ENCODE measurements at regions not wholly inside any gene's neighbourhood (a gene's known extent, or its start where the extent isn't known, plus 50 kb on each side); places are given as distances from the start of the nearest gene placed in this dataset.

GRCh38 chr9:108213511-108213910, 642.3 kb downstream of the ACTL7B start:
- H3K4me3 Mint-ChIP-seq, result peak overlapping the region in 1 of 2 donors; percentile 3
- H3K4me1 Mint-ChIP-seq, result peaks cover 7 to 17% of the 10 kb centered on the region in 2 donors
- DNase-seq (no peak), ATAC-seq (replicated peaks) (peak; percentile 49 to 70)
- H3K9me3 Mint-ChIP-seq, result peaks cover 4 to 11% of the 10 kb centered on the region in 2 donors
- peak overlapping the region; percentile 0 for H3K27ac Mint-ChIP-seq
- peaks cover 0 to 6% of the 10 kb centered on the region in 2 donors for H3K27me3 Mint-ChIP-seq
- peaks cover 3 to 5% of the 10 kb centered on the region in 2 donors for H3K36me3 Mint-ChIP-seq

- DNase-seq, result no peak
- Mint-ChIP-seq H3K9me3 (peaks cover 2 to 7% of the 10 kb centered on the region in 2 donors), H3K4me1 (peaks cover 7 to 17% of the 10 kb centered on the region in 2 donors), H3K27ac (no peak overlapping the region), H3K27me3 (no peaks in the 10 kb centered on the region), H3K36me3 (peaks cover 0 to 5% of the 10 kb centered on the region in 2 donors), H3K4me3 (no peak overlapping the region)
- no peak for ATAC-seq (replicated peaks)
These were observed 643.6 kb downstream of the ACTL7B start for GRCh38 chr9:108212184-108212583.

- Mint-ChIP-seq H3K36me3 (peaks cover 0 to 5% of the 10 kb centered on the region in 2 donors), H3K27ac (no peak overlapping the region), H3K4me3 (no peak overlapping the region), H3K27me3 (no peaks in the 10 kb centered on the region), H3K4me1 (peaks cover 7 to 17% of the 10 kb centered on the region in 2 donors), H3K9me3 (peaks cover 2 to 7% of the 10 kb centered on the region in 2 donors)
- DNase-seq (no peak), ATAC-seq (replicated peaks) (no peak)
These were observed 644.3 kb downstream of the ACTL7B start for GRCh38 chr9:108211411-108211955.

- Mint-ChIP-seq H3K36me3 (peaks cover 0 to 1% of the 10 kb centered on the region in 2 donors), H3K9me3 (peaks cover 0 to 2% of the 10 kb centered on the region in 2 donors), H3K27ac (no peak overlapping the region), H3K4me3 (no peak overlapping the region), H3K4me1 (peaks cover 11 to 17% of the 10 kb centered on the region in 2 donors), H3K27me3 (no peaks in the 10 kb centered on the region)
- ATAC-seq (replicated peaks) (no peak), DNase-seq (no peak)
These were observed 646.6 kb downstream of the ACTL7B start for GRCh38 chr9:108209132-108209685.

DNA sequence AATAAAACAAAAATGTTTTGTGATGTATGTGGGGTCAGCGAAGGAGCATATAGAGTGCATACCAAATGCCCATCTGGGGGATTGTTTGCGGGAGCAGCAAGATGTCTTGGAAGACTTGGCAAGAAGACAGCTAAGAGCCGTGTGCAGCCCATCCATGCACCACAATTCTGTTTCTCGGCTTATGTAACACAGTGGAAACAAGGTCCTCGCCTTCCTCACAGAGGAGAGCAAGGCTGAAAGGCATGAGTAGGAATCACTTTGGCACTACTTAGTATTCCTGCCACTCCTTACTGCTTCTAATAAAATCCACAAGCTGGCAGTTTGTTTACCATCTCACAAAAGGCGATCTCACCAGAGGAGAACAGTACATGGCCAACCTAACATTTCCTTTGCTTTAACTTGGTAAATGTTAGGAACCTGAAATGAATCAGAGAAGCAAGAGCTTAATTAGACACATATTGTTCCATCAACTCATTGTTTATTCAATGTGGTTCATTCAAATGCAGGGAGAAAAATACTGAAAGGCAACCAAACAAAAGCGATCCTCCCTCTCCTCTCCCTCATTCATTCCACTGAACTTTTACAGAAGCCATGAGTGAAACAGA, 648.1 kb downstream of the ACTL7B start:
- Mint-ChIP-seq H3K4me3 (no peak overlapping the region), H3K4me1 (peaks cover 4 to 5% of the 10 kb centered on the region in 2 donors), H3K27ac (no peak overlapping the region), H3K36me3 (no peaks in the 10 kb centered on the region), H3K27me3 (no peaks in the 10 kb centered on the region), H3K9me3 (no peaks in the 10 kb centered on the region)
- ATAC-seq (replicated peaks), result no peak
- DNase-seq, result no peak

GRCh38 chr9:108205276-108205675, 650.5 kb downstream of the ACTL7B start:
- H3K4me1 Mint-ChIP-seq, result peaks cover 4 to 5% of the 10 kb centered on the region in 2 donors
- peaks cover 0 to 2% of the 10 kb centered on the region in 2 donors for H3K36me3 Mint-ChIP-seq
- peaks cover 0 to 8% of the 10 kb centered on the region in 2 donors for H3K27me3 Mint-ChIP-seq
- ATAC-seq (replicated peaks), result peak; percentile 92 to 97
- H3K9me3 Mint-ChIP-seq, result peaks cover under 1 to 7% of the 10 kb centered on the region in 2 donors
- no peak overlapping the region for H3K27ac Mint-ChIP-seq
- DNase-seq, result no peak
- no peak overlapping the region for H3K4me3 Mint-ChIP-seq

DNA sequence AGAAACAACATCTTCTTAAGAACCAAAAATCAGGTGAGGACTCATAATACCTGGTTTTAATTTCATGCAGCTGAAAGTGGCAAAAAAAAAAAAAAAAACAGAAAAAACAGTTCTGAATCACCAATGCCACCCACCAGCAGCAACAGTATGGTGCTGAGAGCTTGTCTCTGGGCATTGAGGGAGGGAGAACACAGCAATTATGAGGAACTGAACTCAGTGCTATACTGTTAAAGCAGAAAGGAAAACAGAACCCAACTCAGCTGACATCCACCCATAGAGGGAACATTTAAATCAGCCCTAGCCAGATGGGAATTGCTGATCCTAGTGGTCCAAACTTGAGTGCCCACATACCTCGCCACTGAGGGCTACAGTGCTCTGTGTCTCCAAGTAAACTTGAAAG, 657.9 kb downstream of the ACTL7B start:
- Mint-ChIP-seq H3K4me3 (no peak overlapping the region), H3K9me3 (peaks cover 7 to 16% of the 10 kb centered on the region in 2 donors), H3K27ac (no peak overlapping the region), H3K27me3 (peaks cover 7 to 27% of the 10 kb centered on the region in 2 donors), H3K4me1 (peaks cover 0 to 2% of the 10 kb centered on the region in 2 donors), H3K36me3 (peaks cover 3 to 5% of the 10 kb centered on the region in 2 donors)
- peak; percentile 55 to 62 for ATAC-seq (replicated peaks)
- no peak for DNase-seq

GRCh38 chr9:108197008-108197365, 658.8 kb downstream of the ACTL7B start:
- no peak overlapping the region for H3K27ac Mint-ChIP-seq
- peaks cover 7 to 14% of the 10 kb centered on the region in 2 donors for H3K9me3 Mint-ChIP-seq
- peaks cover 3 to 5% of the 10 kb centered on the region in 2 donors for H3K36me3 Mint-ChIP-seq
- H3K4me3 Mint-ChIP-seq, result no peak overlapping the region
- no peak for ATAC-seq (replicated peaks)
- peaks cover 10 to 34% of the 10 kb centered on the region in 2 donors for H3K27me3 Mint-ChIP-seq
- DNase-seq, result no peak
- peaks cover 0 to 5% of the 10 kb centered on the region in 2 donors for H3K4me1 Mint-ChIP-seq

DNA sequence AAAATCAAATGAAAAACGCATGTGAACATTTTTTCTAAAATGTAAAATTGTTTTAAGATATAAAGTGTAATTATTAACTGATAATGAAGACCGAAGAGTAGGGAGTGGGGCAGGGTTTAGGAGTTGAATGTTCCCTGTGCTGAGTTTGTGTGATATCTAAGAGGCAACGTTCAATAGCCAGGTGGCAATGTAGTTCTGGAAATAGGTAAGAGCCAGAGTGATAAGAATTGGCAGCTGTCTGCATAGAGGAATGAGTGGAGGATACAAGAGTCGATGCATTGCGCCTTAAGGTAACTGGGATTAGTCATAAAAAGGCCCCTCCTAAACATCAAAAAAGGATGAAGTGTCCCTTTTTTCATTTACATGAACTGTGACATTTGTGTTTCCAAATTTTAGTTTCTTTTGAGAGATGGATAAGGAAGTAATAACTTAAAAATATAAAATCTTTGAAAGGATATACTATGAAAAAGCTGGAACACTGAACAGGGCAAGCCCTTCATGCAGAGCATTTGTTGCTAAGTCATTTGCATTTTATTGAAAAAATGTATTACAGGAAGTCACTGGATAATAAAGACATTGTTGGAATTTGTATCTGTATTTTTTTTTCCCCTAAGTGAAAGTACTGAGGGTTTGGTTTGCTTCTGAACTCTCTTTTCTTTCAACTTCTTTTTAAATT, 659.3 kb downstream of the ACTL7B start:
- no peak for ATAC-seq (replicated peaks)
- no peak for DNase-seq
- Mint-ChIP-seq H3K27me3 (peaks cover 10 to 34% of the 10 kb centered on the region in 2 donors), H3K9me3 (peaks cover 7 to 14% of the 10 kb centered on the region in 2 donors), H3K27ac (no peak overlapping the region), H3K4me1 (peaks cover 0 to 5% of the 10 kb centered on the region in 2 donors), H3K4me3 (no peak overlapping the region), H3K36me3 (peaks cover 3 to 5% of the 10 kb centered on the region in 2 donors)

- DNase-seq, result no peak
- Mint-ChIP-seq H3K36me3 (peaks cover 0 to 2% of the 10 kb centered on the region in 2 donors), H3K27ac (no peak overlapping the region), H3K4me3 (no peak overlapping the region), H3K4me1 (peaks cover 6 to 12% of the 10 kb centered on the region in 2 donors), H3K9me3 (peaks cover 0 to 2% of the 10 kb centered on the region in 2 donors), H3K27me3 (peaks cover 20 to 26% of the 10 kb centered on the region in 2 donors)
- ATAC-seq (replicated peaks), result no peak
These were observed 661.6 kb downstream of the ACTL7B start for GRCh38 chr9:108194154-108194553.

- no peak for ATAC-seq (replicated peaks)
- Mint-ChIP-seq H3K4me3 (no peak overlapping the region), H3K4me1 (peaks cover 6 to 12% of the 10 kb centered on the region in 2 donors), H3K36me3 (peaks cover 0 to 2% of the 10 kb centered on the region in 2 donors), H3K9me3 (peaks cover 0 to 2% of the 10 kb centered on the region in 2 donors), H3K27me3 (peaks cover 20 to 30% of the 10 kb centered on the region in 2 donors), H3K27ac (no peak overlapping the region)
- DNase-seq, result no peak
These were observed 662.6 kb downstream of the ACTL7B start for GRCh38 chr9:108193026-108193710.

- Mint-ChIP-seq H3K27me3 (peaks cover 14 to 25% of the 10 kb centered on the region in 2 donors), H3K4me1 (peaks cover 6 to 9% of the 10 kb centered on the region in 2 donors), H3K27ac (no peak overlapping the region), H3K36me3 (no peaks in the 10 kb centered on the region), H3K4me3 (no peak overlapping the region), H3K9me3 (no peaks in the 10 kb centered on the region)
- no peak for DNase-seq
- ATAC-seq (replicated peaks), result peak; percentile 73 to 84
These were observed 664.7 kb downstream of the ACTL7B start for GRCh38 chr9:108191065-108191464.

GRCh38 chr9:108188976-108189375, 666.8 kb downstream of the ACTL7B start:
- no peak for ATAC-seq (replicated peaks)
- H3K9me3 Mint-ChIP-seq, result no peaks in the 10 kb centered on the region
- no peak overlapping the region for H3K27ac Mint-ChIP-seq
- H3K4me3 Mint-ChIP-seq, result no peak overlapping the region
- no peak for DNase-seq
- H3K4me1 Mint-ChIP-seq, result peaks cover 9 to 12% of the 10 kb centered on the region in 2 donors
- H3K27me3 Mint-ChIP-seq, result peaks cover 19 to 23% of the 10 kb centered on the region in 2 donors
- H3K36me3 Mint-ChIP-seq, result no peaks in the 10 kb centered on the region

GRCh38 chr9:108188482-108188881, 667.3 kb downstream of the ACTL7B start:
- H3K27me3 Mint-ChIP-seq, result peaks cover 19 to 23% of the 10 kb centered on the region in 2 donors
- no peaks in the 10 kb centered on the region for H3K36me3 Mint-ChIP-seq
- no peak overlapping the region for H3K4me3 Mint-ChIP-seq
- H3K9me3 Mint-ChIP-seq, result no peaks in the 10 kb centered on the region
- H3K4me1 Mint-ChIP-seq, result peaks cover 11 to 17% of the 10 kb centered on the region in 2 donors
- ATAC-seq (replicated peaks), result no peak
- H3K27ac Mint-ChIP-seq, result no peak overlapping the region
- no peak for DNase-seq

Measured in stimulated activated naive B cell treated with anti-CD40 and anti-IgM and Interleukin-4, amounts not matched to agents 10 μg/mL and 1 μg/mL and 100 μg/mL, for 72 hours (primary cell).